ENCODE measurements at regions not wholly inside any gene's neighbourhood (a gene's known extent, or its start where the extent isn't known, plus 50 kb on each side); places are given as distances from the start of the nearest gene placed in this dataset.

DNA sequence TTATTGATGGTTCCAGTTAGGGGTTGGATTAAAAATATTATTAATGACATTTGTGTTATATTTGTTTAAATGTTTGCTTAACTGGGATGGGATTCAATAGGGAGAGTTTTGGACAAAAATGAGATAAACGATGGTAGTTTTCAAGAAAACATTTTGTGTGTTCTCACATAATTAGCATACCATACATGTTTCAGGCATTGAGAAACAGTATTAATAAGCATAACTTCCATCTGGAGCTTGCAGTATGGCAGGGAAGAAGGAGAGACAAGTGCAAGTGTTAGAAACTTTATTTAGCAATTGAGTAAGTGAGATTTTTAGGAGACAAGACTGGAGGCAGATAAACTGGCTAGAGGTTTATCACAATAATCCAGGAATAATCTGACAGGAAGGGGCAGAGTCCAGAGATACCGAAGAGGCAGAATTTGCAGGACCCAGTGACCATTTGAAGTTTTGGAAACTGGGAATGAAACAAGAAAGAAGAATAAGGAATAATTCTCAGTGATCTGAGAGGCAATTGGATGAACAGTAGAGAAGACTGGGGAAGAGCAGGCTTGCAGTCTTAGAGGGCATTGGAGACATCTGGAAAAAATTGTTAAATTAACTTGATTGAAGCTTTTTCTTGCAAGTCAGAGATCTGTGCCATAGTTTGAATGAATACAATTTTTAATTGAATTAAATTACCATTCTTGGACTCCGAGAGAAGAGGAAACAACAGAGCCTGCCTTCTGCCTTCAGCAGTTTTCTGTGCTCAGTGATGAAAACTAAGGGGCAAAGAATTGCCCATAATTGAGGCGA, 73.0 kb upstream of the PTCHD4 start:
- no peaks in the 10 kb centered on the region for H3K36me3 Mint-ChIP-seq (ENCODE audit: low read depth)
- peaks cover 5% of the 10 kb centered on the region for H3K4me1 Mint-ChIP-seq
- no peak overlapping the region for H3K27ac Mint-ChIP-seq
- no peak overlapping the region for H3K4me3 Mint-ChIP-seq
- H3K9me3 Mint-ChIP-seq, result no peaks in the 10 kb centered on the region
- TF ChIP-seq CTCF (IDR thresholded peaks at IDR 0.05), result no peak
- no peak for DNase-seq
- H3K27me3 Mint-ChIP-seq (ENCODE audit: low read depth, poor library complexity), result no peaks in the 10 kb centered on the region

DNA sequence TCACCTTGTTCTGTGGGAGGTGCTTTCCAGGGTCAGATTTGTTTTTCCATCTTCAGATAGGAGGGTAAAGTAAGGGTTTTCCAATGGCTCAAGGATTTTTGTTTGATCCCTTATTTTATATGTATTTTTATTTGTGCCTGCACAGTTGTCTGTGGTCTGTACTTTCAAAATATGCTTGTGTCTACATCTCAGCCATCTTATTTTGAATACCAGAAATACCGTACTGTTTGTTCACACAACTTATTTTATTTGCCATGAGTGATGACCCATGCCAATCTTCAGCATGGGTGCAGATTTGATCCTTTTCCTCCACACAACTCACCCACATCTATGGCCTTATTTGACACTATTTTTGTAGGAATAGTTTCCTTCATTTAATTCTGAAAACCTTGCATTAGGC, 72.2 kb upstream of the PTCHD4 start:
- H3K27ac Mint-ChIP-seq, result no peak overlapping the region
- no peak overlapping the region for H3K4me3 Mint-ChIP-seq
- H3K36me3 Mint-ChIP-seq (ENCODE audit: low read depth), result no peaks in the 10 kb centered on the region
- TF ChIP-seq CTCF (IDR thresholded peaks at IDR 0.05), result no peak
- no peaks in the 10 kb centered on the region for H3K9me3 Mint-ChIP-seq
- H3K4me1 Mint-ChIP-seq, result peaks cover 5% of the 10 kb centered on the region
- no peaks in the 10 kb centered on the region for H3K27me3 Mint-ChIP-seq (ENCODE audit: low read depth, poor library complexity)
- DNase-seq, result no peak

DNA sequence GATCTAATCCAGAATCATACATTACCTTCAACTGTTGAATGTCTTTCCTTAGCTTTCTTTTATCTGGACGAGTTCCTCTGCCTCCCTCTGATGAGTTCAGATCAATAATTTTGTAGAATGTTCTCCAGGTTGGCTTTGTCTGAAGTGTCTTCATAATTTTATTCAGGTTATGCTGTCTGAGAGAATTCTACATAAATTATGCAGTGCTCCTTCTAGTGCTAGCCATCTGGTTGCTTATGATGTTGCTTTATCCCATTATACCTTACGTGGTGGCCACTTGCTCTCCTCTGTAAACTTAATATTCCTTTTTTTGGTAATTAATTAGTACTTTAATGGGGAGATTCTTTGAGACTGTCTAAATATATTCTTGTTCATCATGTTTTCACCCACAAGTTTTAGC, 67.7 kb upstream of the PTCHD4 start:
- Mint-ChIP-seq H3K4me1 (peaks cover 5% of the 10 kb centered on the region), H3K4me3 (no peak overlapping the region), H3K27me3 (ENCODE audit: low read depth, poor library complexity) (no peaks in the 10 kb centered on the region), H3K36me3 (ENCODE audit: low read depth) (no peaks in the 10 kb centered on the region), H3K9me3 (no peaks in the 10 kb centered on the region), H3K27ac (no peak overlapping the region)
- DNase-seq, result no peak
- TF ChIP-seq CTCF (IDR thresholded peaks at IDR 0.05), result no peak

DNA sequence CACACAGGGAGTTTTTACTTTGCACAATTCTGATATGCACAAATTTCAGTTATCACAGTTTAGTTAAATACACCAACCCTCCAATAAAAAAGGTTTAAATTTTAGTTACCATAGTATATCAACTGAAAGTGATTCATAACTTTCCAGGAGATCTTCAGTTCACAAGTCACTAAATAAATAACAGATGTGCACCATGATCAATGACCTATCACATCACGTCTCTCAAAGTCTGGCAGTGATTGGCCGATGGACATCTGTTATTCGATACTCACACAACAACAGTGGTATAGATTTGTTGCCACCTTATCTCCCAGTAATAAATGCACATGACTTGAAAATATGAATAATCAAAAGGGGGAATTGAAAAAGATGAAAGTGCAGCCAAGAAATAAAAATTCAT, 66.8 kb upstream of the PTCHD4 start:
- TF ChIP-seq CTCF (IDR thresholded peaks at IDR 0.05), result no peak
- Mint-ChIP-seq H3K27me3 (ENCODE audit: low read depth, poor library complexity) (no peaks in the 10 kb centered on the region), H3K4me1 (peaks cover 5% of the 10 kb centered on the region), H3K9me3 (no peaks in the 10 kb centered on the region), H3K36me3 (ENCODE audit: low read depth) (no peaks in the 10 kb centered on the region), H3K27ac (no peak overlapping the region), H3K4me3 (no peak overlapping the region)
- no peak for DNase-seq

- Mint-ChIP-seq H3K36me3 (ENCODE audit: low read depth) (no peaks in the 10 kb centered on the region), H3K9me3 (no peaks in the 10 kb centered on the region), H3K4me3 (no peak overlapping the region), H3K27me3 (ENCODE audit: low read depth, poor library complexity) (no peaks in the 10 kb centered on the region), H3K27ac (no peak overlapping the region), H3K4me1 (peaks cover 5% of the 10 kb centered on the region)
- DNase-seq, result no peak
- TF ChIP-seq CTCF (IDR thresholded peaks at IDR 0.05), result no peak
These were observed 65.8 kb upstream of the PTCHD4 start for GRCh38 chr6:48176645-48177308.

DNA sequence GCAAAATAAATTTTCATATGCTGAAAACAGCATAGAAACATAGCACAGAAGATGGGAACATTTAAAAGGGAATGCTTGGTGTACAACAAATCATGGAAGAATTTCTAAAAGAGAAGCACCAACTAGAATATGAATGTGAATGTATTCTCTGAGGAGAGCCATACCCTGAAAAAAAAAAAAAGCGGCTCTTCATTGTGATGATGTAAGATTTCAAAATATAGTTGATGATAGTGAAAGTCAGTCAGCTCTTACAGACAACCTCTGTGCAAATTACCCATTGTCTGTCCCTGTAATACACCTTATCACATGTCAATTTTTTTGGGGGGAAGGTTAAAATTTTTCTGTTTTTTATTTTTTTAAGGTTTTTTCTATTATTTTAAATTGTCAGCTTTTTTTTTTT, 58.6 kb upstream of the PTCHD4 start:
- no peak for TF ChIP-seq CTCF (IDR thresholded peaks at IDR 0.05)
- H3K36me3 Mint-ChIP-seq (ENCODE audit: low read depth), result no peaks in the 10 kb centered on the region
- no peaks in the 10 kb centered on the region for H3K4me1 Mint-ChIP-seq
- H3K4me3 Mint-ChIP-seq, result no peak overlapping the region
- H3K27me3 Mint-ChIP-seq (ENCODE audit: low read depth, poor library complexity), result peaks cover 4% of the 10 kb centered on the region
- DNase-seq, result no peak
- no peaks in the 10 kb centered on the region for H3K9me3 Mint-ChIP-seq
- H3K27ac Mint-ChIP-seq, result no peak overlapping the region
